ENCODE measurements at regions not wholly inside any gene's neighbourhood (a gene's known extent, or its start where the extent isn't known, plus 50 kb on each side); places are given as distances from the start of the nearest gene placed in this dataset.

DNA sequence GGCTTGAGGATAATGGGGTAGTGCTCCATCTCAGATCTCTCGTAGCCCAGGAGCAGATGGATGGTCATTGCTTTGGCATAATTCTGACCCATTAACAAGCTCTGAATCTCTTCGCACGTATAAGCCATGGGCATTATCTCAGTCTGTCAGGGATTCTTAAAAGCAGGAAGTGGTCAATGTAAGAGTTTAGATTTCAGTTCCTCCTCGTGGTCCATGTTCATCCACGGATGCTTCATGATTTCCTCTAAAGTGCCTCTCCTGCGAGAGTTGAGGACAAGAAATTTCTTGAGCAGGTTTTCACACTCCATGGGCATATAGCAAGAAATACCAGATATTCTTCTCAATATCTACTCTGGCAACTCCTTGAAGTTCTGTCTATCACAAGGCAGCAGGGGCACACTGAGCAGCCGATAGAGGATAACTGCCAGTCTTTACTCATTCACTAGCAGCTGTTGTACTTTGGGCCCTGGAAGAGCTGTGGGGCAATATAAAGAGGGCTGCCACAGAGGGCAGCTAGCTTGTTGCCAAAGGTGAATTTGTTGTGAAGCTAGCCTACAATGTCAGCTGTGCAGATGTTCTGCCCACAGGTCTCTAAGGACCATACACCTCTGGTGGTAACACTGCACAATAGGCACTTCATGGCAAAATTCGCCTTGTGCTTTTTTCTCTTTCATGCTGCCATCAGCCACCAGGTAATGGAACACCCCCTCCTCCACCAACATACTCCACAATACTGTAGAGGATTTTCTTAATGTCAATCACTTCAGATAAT lies 52.0 kb upstream of the WDR17 start:
- DNase-seq (ENCODE audit: insufficient read length) (no peak), FAIRE-seq (no peak)
- no peak for TF ChIP-seq TAF1 (IDR thresholded peaks at IDR 0.05; ENCODE audit: borderline replicate concordance, low read depth, low read length)
- no peak for TF ChIP-seq POLR2A (IDR thresholded peaks at IDR 0.05; ENCODE audit: low read depth, low read length)
- no peak for TF ChIP-seq POLR2AphosphoS5 (IDR thresholded peaks at IDR 0.05; ENCODE audit: low read depth, low read length)

DNA sequence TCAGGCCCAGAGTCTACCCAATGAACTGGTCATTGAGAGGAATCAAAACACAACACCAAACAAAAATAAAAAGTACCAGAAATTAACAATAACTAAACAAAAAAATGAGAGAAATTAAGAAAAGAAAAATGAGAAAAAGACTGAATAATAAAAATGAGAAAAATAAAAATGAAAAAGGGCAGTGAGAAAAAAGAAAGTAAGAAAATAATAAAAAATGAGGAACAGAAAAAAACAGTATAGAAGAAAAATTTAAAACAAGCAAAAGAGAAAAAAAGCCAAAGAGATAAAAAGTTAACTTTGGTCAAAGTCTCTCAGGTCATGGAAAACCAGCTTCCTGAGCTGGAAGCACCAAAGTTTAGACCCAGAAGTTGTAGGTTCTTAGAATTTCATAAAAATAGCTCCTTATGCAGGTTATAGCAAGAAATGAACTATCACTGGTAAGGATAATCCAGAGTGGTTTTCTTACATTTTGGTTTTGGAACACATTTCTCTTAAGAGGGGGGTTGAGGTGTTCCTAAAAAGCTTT lies 51.0 kb upstream of the WDR17 start:
- no peak for TF ChIP-seq TAF1 (IDR thresholded peaks at IDR 0.05; ENCODE audit: borderline replicate concordance, low read depth, low read length)
- TF ChIP-seq POLR2AphosphoS5 (IDR thresholded peaks at IDR 0.05; ENCODE audit: low read depth, low read length) = no peak
- TF ChIP-seq POLR2A (IDR thresholded peaks at IDR 0.05; ENCODE audit: low read depth, low read length) = no peak
- DNase-seq (ENCODE audit: insufficient read length) = no peak
- no peak for FAIRE-seq
